HG03558 (cell line): ENCODE measurements at regions not wholly inside any gene's neighbourhood (a gene's known extent, or its start where the extent isn't known, plus 50 kb on each side); places are given as distances from the start of the nearest gene placed in this dataset.

Source experiments
- ATAC-seq: cut with Tn5 transposase; IDR thresholded peaks from one replicate; pipeline ENCODE4 v1.9.1; 2021; ENCODE audit warnings: moderate number of reproducible peaks; ENCODE audit not compliant: unreplicated experiment; ENCODE audit errors: extremely low read depth

- ATAC-seq = no peak
Measured at GRCh38 chr4:179417357-179417756, 1975.1 kb upstream of the AGA start.

- no peak for ATAC-seq
Measured at GRCh38 chr4:179437962-179438361, 1995.7 kb upstream of the AGA start.

- no peak for ATAC-seq
Measured at GRCh38 chr4:179441596-179441995, 1999.4 kb upstream of the AGA start.

- no peak for ATAC-seq
Measured at GRCh38 chr4:179447308-179447707, 2005.1 kb upstream of the AGA start.

- no peak for ATAC-seq
Measured at GRCh38 chr4:179465131-179465797, 2023.0 kb upstream of the AGA start.

- ATAC-seq = no peak
Measured at GRCh38 chr4:179467878-179468277, 2025.6 kb upstream of the AGA start.

- ATAC-seq = no peak
Measured at GRCh38 chr4:179472164-179472563, 2029.9 kb upstream of the AGA start.

GRCh38 chr4:179478608-179479007 lies 2036.4 kb upstream of the AGA start:
- no peak for ATAC-seq

- no peak for ATAC-seq
Measured at GRCh38 chr4:179485781-179486180, 2043.5 kb upstream of the AGA start.

- ATAC-seq = no peak
Measured at GRCh38 chr4:179486570-179487335, 2044.5 kb upstream of the AGA start.

- ATAC-seq = no peak
Measured at GRCh38 chr4:179492260-179493080, 2050.2 kb upstream of the AGA start.

GRCh38 chr4:179503976-179504375 lies 2061.7 kb upstream of the AGA start:
- no peak for ATAC-seq

GRCh38 chr4:179509489-179509888 lies 2067.3 kb upstream of the AGA start:
- no peak for ATAC-seq

- ATAC-seq = no peak
Measured at GRCh38 chr4:179521952-179522351, 2079.7 kb upstream of the AGA start.

GRCh38 chr4:179530958-179531357 lies 2088.7 kb upstream of the AGA start:
- ATAC-seq = no peak

GRCh38 chr4:179536694-179537093 lies 2094.5 kb upstream of the AGA start:
- no peak for ATAC-seq

GRCh38 chr4:179539641-179540040 lies 2097.4 kb upstream of the AGA start:
- ATAC-seq = no peak

GRCh38 chr4:179543771-179544170 lies 2101.5 kb upstream of the AGA start:
- ATAC-seq = no peak

- ATAC-seq = no peak
Measured at GRCh38 chr4:179544496-179544895, 2102.3 kb upstream of the AGA start.

GRCh38 chr4:179552131-179552530 lies 2109.9 kb upstream of the AGA start:
- ATAC-seq = no peak

- ATAC-seq = no peak
Measured at GRCh38 chr4:179563741-179564140, 2121.5 kb upstream of the AGA start.
